ENCODE measurements at regions not wholly inside any gene's neighbourhood (a gene's known extent, or its start where the extent isn't known, plus 50 kb on each side); places are given as distances from the start of the nearest gene placed in this dataset.

GRCh38 chr3:159128628-159129027 is 326.8 kb downstream of the MFSD1 start:
- TF ChIP-seq POLR2AphosphoS5 (IDR thresholded peaks at IDR 0.05), result no peak
- no peak for TF ChIP-seq POLR2A (IDR thresholded peaks at IDR 0.05)
- WGBS, result 56% methylated on average over 3 of the region's 3 CpGs
- Histone ChIP-seq H3K9me3 (no peaks in the 10 kb centered on the region), H3K36me3 (no peaks in the 10 kb centered on the region), H3K27me3 (replicated peaks; ENCODE audit: insufficient read depth) (no peaks in the 10 kb centered on the region), H3K4me3 (no peak overlapping the region), H3K27ac (no peak overlapping the region), H3K4me1 (replicated peaks) (no peaks in the 10 kb centered on the region)
- intact Hi-C loops (cut with DNase I), result no loop called here
- no peak for DNase-seq (ENCODE audit: low spot score)

- no peak overlapping the region for H3K4me3 ChIP-seq
- no peaks in the 10 kb centered on the region for H3K36me3 ChIP-seq
- no peak for DNase-seq (ENCODE audit: low spot score)
- TF ChIP-seq CTCF (IDR thresholded peaks at IDR 0.05) (peak in 2 of 4 experiments; percentile 29 to 36), POLR2AphosphoS5 (IDR thresholded peaks at IDR 0.05) (no peak), POLR2A (IDR thresholded peaks at IDR 0.05) (no peak)
- H3K27me3 ChIP-seq (replicated peaks; ENCODE audit: insufficient read depth), result no peaks in the 10 kb centered on the region
- no peaks in the 10 kb centered on the region for H3K9me3 ChIP-seq
- intact Hi-C loops (cut with DNase I), result no loop called here
- no peak overlapping the region for H3K27ac ChIP-seq
- 17% methylated on average over 1 of the region's 1 CpG for WGBS
- H3K4me1 ChIP-seq (replicated peaks), result no peaks in the 10 kb centered on the region
Observed at GRCh38 chr3:159130108-159130507, 328.3 kb downstream of the MFSD1 start.

- intact Hi-C loops (cut with DNase I), result no loop called here
- H3K4me3 ChIP-seq, result no peak overlapping the region
- no peak for DNase-seq (ENCODE audit: low spot score)
- H3K4me1 ChIP-seq (replicated peaks), result no peaks in the 10 kb centered on the region
- no peak overlapping the region for H3K27ac ChIP-seq
- no peaks in the 10 kb centered on the region for H3K27me3 ChIP-seq (replicated peaks; ENCODE audit: insufficient read depth)
- no peak for TF ChIP-seq CTCF (IDR thresholded peaks at IDR 0.05)
- no peak for TF ChIP-seq POLR2AphosphoS5 (IDR thresholded peaks at IDR 0.05)
- no peak for TF ChIP-seq POLR2A (IDR thresholded peaks at IDR 0.05)
- no peaks in the 10 kb centered on the region for H3K9me3 ChIP-seq
- H3K36me3 ChIP-seq, result no peaks in the 10 kb centered on the region
Observed at GRCh38 chr3:159131376-159131775, 329.5 kb downstream of the MFSD1 start.

DNA sequence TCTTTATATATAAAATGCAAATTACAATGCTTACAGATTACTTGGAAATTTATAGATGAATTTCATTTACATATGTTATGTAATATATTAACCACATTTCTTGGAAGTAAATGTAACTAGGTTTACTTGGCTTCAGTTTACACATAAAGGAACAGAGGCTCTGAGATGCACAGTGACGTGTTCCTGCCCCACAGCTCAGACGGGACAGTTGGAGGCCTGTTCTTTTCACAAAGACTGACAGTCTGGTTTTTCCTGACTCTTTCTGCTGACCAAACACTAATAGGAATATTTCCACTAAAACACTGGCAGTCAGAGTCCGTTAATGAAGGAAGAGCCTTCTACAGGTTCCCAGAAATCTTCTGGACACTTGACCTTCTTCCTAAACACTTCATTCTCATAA is 336.1 kb downstream of the MFSD1 start:
- Histone ChIP-seq H3K9me3 (no peaks in the 10 kb centered on the region), H3K27me3 (replicated peaks; ENCODE audit: insufficient read depth) (no peaks in the 10 kb centered on the region), H3K27ac (peak overlapping the region in 1 of 2 donors; percentile 56), H3K4me1 (replicated peaks) (no peaks in the 10 kb centered on the region), H3K36me3 (no peaks in the 10 kb centered on the region), H3K4me3 (no peak overlapping the region)
- DNase-seq (ENCODE audit: low spot score), result peak; percentile 53
- 30% methylated on average over 3 of the region's 3 CpGs for WGBS
- intact Hi-C loops (cut with DNase I), result no loop called here
- TF ChIP-seq POLR2A (IDR thresholded peaks at IDR 0.05) (no peak), POLR2AphosphoS5 (IDR thresholded peaks at IDR 0.05) (peak; percentile 55)

GRCh38 chr3:159139326-159139725 is 337.5 kb downstream of the MFSD1 start:
- Histone ChIP-seq H3K4me1 (replicated peaks) (no peaks in the 10 kb centered on the region), H3K36me3 (no peaks in the 10 kb centered on the region), H3K9me3 (no peaks in the 10 kb centered on the region), H3K27me3 (replicated peaks; ENCODE audit: insufficient read depth) (no peaks in the 10 kb centered on the region), H3K27ac (peak overlapping the region in 1 of 2 donors; percentile 56), H3K4me3 (no peak overlapping the region)
- TF ChIP-seq POLR2AphosphoS5 (IDR thresholded peaks at IDR 0.05) (peak; percentile 53), CTCF (IDR thresholded peaks at IDR 0.05) (no peak), POLR2A (IDR thresholded peaks at IDR 0.05) (no peak)
- intact Hi-C loops (cut with DNase I), result no loop called here
- 39% methylated on average over 2 of the region's 2 CpGs for whole genome bisulfite sequencing
- DNase-seq (ENCODE audit: low spot score), result peak; percentile 60

DNA sequence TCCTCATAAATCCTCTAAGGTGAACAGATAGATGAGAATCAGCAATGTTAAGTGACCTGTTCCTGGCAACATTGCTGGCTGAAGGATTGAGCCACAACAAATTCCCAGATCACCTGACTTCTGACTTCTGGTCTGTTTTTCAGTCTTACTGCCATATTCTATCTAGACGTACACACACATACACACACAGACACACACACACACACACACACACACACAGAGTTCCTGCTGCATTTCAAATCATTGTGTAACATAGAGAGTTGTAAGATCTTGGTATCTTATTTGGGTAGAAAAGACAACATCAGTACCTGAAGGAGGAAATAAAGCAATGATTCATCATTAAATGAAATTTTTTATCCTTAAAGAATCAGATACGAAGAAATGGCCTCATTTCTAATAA is 342.6 kb downstream of the MFSD1 start:
- no peak overlapping the region for H3K4me3 ChIP-seq
- 56% methylated on average over 2 of the region's 2 CpGs for WGBS

More for the DNA sequence above, 342.6 kb downstream of the MFSD1 start:
- Histone ChIP-seq H3K9me3 (no peaks in the 10 kb centered on the region), H3K4me1 (replicated peaks) (no peaks in the 10 kb centered on the region), H3K27me3 (replicated peaks; ENCODE audit: insufficient read depth) (no peaks in the 10 kb centered on the region), H3K27ac (no peak overlapping the region), H3K36me3 (no peaks in the 10 kb centered on the region)
- DNase-seq (ENCODE audit: low spot score), result no peak
- TF ChIP-seq CTCF (IDR thresholded peaks at IDR 0.05), result no peak
- TF ChIP-seq POLR2A (IDR thresholded peaks at IDR 0.05), result no peak
- no peak for TF ChIP-seq POLR2AphosphoS5 (IDR thresholded peaks at IDR 0.05)
- intact Hi-C loops (cut with DNase I), result no loop called here
